BJ (cell line): ENCODE measurements at regions not wholly inside any gene's neighbourhood (a gene's known extent, or its start where the extent isn't known, plus 50 kb on each side); places are given as distances from the start of the nearest gene placed in this dataset.

ENCODE experiments used
- CTCF ChIA-PET: fragments of 350-600 bp; formaldehyde crosslinking; extraction: SDS; loops from one replicate; lab custom pipeline; 2021; ENCODE audit warnings: antibody characterized with exemption, inconsistent platforms; lab: Yijun Ruan, JAX
- POLR2A ChIA-PET: fragments of 300-600 bp; sonication (Branson Sonifier 250); formaldehyde crosslinking; extraction: SDS; loops from one replicate; lab custom pipeline; 2021; ENCODE audit warnings: antibody characterized with exemption; lab: Charles Lee
- DNase-seq: peaks from one replicate; pipeline ENCODE4 v3.0.0-alpha.2; 2011; ENCODE audit warnings: low read depth
- H3K27me3 ChIP-seq: 2 replicates; pipeline ENCODE4 v1.6.0; 2011; ENCODE audit warnings: low read length; ENCODE audit not compliant: control insufficient read depth, insufficient read depth
- H3K36me3 ChIP-seq: 2 replicates; pipeline ENCODE4 v1.5.1; 2011; ENCODE audit warnings: low read length; ENCODE audit not compliant: control insufficient read depth, insufficient read depth
- H3K4me3 ChIP-seq: 2 replicates; pipeline ENCODE4 v1.5.1; 2011; ENCODE audit warnings: low read depth, mild to moderate bottlenecking, control low read depth, low read length
- TF ChIP-seq, protein P1 (sequence below): IDR thresholded peaks from 2 replicates; pipeline ENCODE4 v1.5.1; 2011; ENCODE audit warnings: low read depth, mild to moderate bottlenecking, control low read depth, inconsistent platforms, low read length, moderate library complexity; ENCODE audit not compliant: insufficient read depth

- DNase-seq = no peak
- TF ChIP-seq, protein P1, sequence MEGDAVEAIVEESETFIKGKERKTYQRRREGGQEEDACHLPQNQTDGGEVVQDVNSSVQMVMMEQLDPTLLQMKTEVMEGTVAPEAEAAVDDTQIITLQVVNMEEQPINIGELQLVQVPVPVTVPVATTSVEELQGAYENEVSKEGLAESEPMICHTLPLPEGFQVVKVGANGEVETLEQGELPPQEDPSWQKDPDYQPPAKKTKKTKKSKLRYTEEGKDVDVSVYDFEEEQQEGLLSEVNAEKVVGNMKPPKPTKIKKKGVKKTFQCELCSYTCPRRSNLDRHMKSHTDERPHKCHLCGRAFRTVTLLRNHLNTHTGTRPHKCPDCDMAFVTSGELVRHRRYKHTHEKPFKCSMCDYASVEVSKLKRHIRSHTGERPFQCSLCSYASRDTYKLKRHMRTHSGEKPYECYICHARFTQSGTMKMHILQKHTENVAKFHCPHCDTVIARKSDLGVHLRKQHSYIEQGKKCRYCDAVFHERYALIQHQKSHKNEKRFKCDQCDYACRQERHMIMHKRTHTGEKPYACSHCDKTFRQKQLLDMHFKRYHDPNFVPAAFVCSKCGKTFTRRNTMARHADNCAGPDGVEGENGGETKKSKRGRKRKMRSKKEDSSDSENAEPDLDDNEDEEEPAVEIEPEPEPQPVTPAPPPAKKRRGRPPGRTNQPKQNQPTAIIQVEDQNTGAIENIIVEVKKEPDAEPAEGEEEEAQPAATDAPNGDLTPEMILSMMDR = no peak
- ChIA-PET CTCF (no interaction called here), POLR2A (no interaction called here)
- no peaks in the 10 kb centered on the region for H3K36me3 ChIP-seq
- H3K27me3 ChIP-seq = no peaks in the 10 kb centered on the region
- no peak overlapping the region for H3K4me3 ChIP-seq
These were observed 399.8 kb upstream of the SLC8A1 start for GRCh38 chr2:40851661-40852060.

GRCh38 chr2:40859617-40860016 is 407.7 kb upstream of the SLC8A1 start:
- POLR2A ChIA-PET = no interaction called here
- CTCF ChIA-PET = no interaction called here
- Histone ChIP-seq H3K36me3 (no peaks in the 10 kb centered on the region), H3K27me3 (no peaks in the 10 kb centered on the region), H3K4me3 (no peak overlapping the region)
- DNase-seq = no peak
- TF ChIP-seq, protein P1 = no peak

GRCh38 chr2:40867829-40868228 is 415.9 kb upstream of the SLC8A1 start:
- DNase-seq = no peak
- TF ChIP-seq, protein P1 = no peak
- Histone ChIP-seq H3K27me3 (no peaks in the 10 kb centered on the region), H3K36me3 (no peaks in the 10 kb centered on the region), H3K4me3 (no peak overlapping the region)
- ChIA-PET CTCF (no interaction called here), POLR2A (no interaction called here)

- no peaks in the 10 kb centered on the region for H3K36me3 ChIP-seq
- TF ChIP-seq, protein P1 = no peak
- DNase-seq = no peak
- CTCF ChIA-PET = no interaction called here
- POLR2A ChIA-PET = no interaction called here
- H3K27me3 ChIP-seq = no peaks in the 10 kb centered on the region
- no peak overlapping the region for H3K4me3 ChIP-seq
These were observed 420.7 kb upstream of the SLC8A1 start for GRCh38 chr2:40872580-40872979.

DNA sequence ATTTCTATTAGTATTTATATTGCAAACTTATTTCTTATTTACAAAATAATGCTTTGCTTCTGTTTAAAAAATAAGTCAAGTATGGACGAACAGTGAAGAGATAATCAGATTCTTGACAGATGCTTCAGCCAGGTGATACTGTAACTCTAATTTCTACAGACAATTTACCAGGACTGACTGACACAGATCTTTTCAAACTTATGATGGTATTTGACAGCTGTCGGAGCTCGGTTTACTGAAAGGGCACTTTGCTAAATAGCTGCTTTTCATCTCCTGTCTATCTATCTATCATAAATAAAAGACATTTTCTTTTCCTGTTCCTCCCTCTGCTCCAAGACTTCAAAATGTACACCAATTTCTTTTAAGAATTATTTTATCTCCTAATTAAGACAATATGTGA is 422.5 kb upstream of the SLC8A1 start:
- Histone ChIP-seq H3K4me3 (no peak overlapping the region), H3K36me3 (no peaks in the 10 kb centered on the region), H3K27me3 (no peaks in the 10 kb centered on the region)
- POLR2A ChIA-PET = no interaction called here
- TF ChIP-seq, protein P1 = no peak
- DNase-seq = no peak
- CTCF ChIA-PET = no interaction called here
